GM13977 (cell line): ENCODE measurements at regions not wholly inside any gene's neighbourhood (a gene's known extent, or its start where the extent isn't known, plus 50 kb on each side); places are given as distances from the start of the nearest gene placed in this dataset.

ENCODE experiments used
- DNase-seq: peaks from one replicate; pipeline ENCODE4 v3.0.0; 2012; ENCODE audit warnings: low spot score
- CTCF ChIP-seq: IDR thresholded peaks from 2 replicates; pipeline ENCODE4 v1.5.1; 2012; ENCODE audit warnings: mild to moderate bottlenecking, control low read depth; ENCODE audit not compliant: insufficient read depth; ENCODE audit errors: extremely low read depth, missing control alignments
- in situ Hi-C: fragments of 300-500 bp; cut with MboI; formaldehyde crosslinking; loops from one replicate; pipeline ENCODE4 v1.12.0; 2022; ENCODE audit warnings: low sequenced_read_pairs, low pct_unique_long_range_greater_than_20kb, mixed read lengths, inconsistent platforms; ENCODE audit not compliant: unreplicated experiment

DNA sequence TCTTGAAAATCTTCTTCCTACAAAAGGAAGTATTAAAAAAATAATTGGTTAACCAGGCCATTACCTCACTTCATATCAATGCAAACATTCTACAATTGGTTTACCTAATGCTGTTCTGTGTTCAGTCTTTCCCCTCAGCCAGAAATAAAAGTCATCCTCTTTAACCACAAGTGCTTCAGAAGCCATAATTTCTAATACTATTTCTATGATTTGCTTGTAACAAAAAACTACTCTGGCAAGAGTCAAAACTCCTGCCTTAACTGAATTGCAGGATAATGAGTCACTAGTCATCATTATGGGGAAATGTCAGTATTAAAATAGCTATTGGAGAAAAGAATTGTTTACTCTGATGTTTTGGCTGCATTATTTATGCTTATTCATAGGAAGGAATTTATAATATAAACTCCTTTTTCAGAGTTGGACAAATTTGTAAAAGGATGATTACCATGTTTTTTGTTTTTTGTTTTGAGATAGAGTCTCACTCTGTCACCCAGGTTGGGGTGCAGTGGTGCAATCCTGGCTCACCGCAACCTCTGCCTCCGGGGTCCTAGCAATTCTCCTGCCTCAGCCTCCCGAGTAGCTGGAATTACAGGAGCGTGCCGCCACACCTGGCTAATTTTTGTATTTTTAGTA is 55.5 kb upstream of the ODAD2 start:
- DNase-seq, result no peak
- no peak for TF ChIP-seq CTCF
- in situ Hi-C loops, result no loop called here

DNA sequence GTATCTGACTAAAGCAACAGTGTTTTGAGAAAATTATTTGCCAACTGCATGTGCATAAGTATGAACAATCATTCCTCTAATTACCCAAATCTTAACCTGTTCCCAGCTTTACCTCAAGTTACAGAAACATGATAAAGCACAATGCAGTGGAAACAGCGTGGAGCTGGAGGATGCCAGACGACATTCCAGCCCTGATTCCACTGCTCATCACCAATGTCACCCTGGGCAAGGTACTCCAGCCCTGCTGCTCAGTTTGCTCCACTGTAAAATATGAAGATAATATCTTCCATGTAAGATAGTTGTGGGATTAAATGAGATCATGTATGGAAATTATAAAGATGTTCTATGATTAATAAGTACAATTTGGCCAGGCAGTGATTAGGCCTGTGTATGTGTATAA is 50.4 kb upstream of the ODAD2 start:
- in situ Hi-C loops, result no loop called here
- TF ChIP-seq CTCF, result no peak
- no peak for DNase-seq
